Ovary (tissue), 3 donors: ENCODE measurements at regions not wholly inside any gene's neighbourhood (a gene's known extent, or its start where the extent isn't known, plus 50 kb on each side); places are given as distances from the start of the nearest gene placed in this dataset.

Experiments used
- EP300 ChIP-seq: sonication (generic); formaldehyde crosslinking; IDR thresholded peaks from one replicate; pipeline ENCODE4 v1.6.1; 2017; ENCODE audit warnings: antibody characterized with exemption
- POLR2A ChIP-seq: fragments of 450-650 bp; IDR thresholded peaks from one replicate; pipeline ENCODE4 v1.6.1; 2017; ENCODE audit warnings: antibody characterized with exemption, mild to moderate bottlenecking, moderate library complexity
- TF ChIP-seq, protein P1 (sequence below), 3 donors: fragments of 450-650 bp in 2 of 3; fragments of 200-600 bp in 1 of 3; IDR thresholded peaks; one replicate each; pipeline versions ENCODE4 v1.5.1 to v1.8.0; 2016 to 2022; ENCODE audit warnings: antibody characterized with exemption in 3 of 3, mild to moderate bottlenecking in 1 of 3
- donor health status: DM: no; HTN: no; CAD: no.

DNA sequence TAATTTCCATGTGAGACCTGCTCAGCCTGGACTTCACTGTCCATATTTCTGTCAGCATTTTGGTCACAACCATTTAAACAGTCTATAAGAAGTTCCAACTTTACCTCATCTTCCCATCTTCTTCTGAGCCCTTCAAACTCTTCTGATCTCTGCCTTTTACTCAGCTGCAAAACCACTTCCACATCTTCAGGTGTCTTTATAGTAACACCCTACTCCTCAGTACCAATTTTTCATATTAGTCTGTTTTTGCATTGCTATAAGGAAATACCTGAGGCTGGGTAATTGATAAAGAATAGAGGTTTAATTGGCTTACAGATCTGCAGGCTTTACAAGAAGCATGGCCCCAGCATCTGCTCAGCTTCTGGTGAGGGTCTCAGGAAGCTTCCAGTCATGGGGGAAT, 1648.9 kb upstream of the SLC10A2 start:
- TF ChIP-seq, protein P1, sequence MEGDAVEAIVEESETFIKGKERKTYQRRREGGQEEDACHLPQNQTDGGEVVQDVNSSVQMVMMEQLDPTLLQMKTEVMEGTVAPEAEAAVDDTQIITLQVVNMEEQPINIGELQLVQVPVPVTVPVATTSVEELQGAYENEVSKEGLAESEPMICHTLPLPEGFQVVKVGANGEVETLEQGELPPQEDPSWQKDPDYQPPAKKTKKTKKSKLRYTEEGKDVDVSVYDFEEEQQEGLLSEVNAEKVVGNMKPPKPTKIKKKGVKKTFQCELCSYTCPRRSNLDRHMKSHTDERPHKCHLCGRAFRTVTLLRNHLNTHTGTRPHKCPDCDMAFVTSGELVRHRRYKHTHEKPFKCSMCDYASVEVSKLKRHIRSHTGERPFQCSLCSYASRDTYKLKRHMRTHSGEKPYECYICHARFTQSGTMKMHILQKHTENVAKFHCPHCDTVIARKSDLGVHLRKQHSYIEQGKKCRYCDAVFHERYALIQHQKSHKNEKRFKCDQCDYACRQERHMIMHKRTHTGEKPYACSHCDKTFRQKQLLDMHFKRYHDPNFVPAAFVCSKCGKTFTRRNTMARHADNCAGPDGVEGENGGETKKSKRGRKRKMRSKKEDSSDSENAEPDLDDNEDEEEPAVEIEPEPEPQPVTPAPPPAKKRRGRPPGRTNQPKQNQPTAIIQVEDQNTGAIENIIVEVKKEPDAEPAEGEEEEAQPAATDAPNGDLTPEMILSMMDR (IDR thresholded peaks at IDR 0.05), result no peak
- TF ChIP-seq POLR2A (no peak), EP300 (no peak)
